UCSD-AML1 (cell line): ENCODE measurements at regions not wholly inside any gene's neighbourhood (a gene's known extent, or its start where the extent isn't known, plus 50 kb on each side); places are given as distances from the start of the nearest gene placed in this dataset.
"Not testable (repeated sequence)": the region's sequence is repeated elsewhere in the genome, so short reads cannot be mapped to it uniquely, and the experiment has no call there.

Experiments
- DNase-seq: peaks from one replicate; lab custom pipeline; 2025; ENCODE audit not compliant: unreplicated experiment; lab: John Stamatoyannopoulos, UW

GRCh38 chr5:100249884-100250269 is 285.3 kb upstream of the FAM174A start:
- no peak for DNase-seq

GRCh38 chr5:100249211-100249883 is 285.8 kb upstream of the FAM174A start:
- no peak for DNase-seq

DNA sequence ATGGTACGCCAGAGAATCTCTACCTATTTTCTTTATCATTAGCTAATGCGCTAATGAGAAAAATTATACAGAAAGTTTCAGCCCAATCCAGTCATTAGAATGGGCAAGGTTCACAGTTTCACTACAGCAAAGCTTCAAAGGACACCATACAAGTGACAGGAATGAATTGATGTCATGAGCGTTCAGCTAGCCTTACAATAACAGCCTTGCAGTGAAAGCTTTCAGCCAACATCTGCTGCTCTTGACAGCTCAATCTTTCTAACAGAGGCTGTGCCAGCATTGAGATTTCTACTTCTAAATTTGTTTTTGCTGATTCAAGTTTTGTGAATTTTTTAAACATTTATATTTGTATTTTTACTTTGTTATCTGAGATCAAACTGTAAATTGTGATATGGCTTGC is 302.4 kb upstream of the FAM174A start:
- no peak for DNase-seq

GRCh38 chr5:100188778-100189177 is 346.4 kb upstream of the FAM174A start:
- no peak for DNase-seq

DNA sequence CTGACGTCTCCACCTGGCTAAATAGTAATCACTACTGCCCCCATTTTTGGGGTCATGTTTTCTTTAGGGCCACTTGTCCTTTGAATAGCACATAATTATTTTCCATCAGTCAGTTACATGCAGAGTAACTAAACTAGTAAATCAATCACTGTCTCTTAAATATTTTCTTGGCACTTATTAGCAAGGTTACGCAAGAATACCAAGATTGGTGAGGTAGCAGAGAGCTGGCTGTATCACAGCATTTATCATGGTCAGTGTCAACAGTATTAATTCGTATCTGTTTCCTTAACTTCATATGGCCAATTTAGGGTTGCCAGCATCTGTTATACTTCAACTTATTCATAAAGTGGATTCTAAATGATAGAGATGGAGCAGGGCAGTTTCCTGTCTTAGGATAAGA is 346.8 kb upstream of the FAM174A start:
- DNase-seq, result no peak

DNA sequence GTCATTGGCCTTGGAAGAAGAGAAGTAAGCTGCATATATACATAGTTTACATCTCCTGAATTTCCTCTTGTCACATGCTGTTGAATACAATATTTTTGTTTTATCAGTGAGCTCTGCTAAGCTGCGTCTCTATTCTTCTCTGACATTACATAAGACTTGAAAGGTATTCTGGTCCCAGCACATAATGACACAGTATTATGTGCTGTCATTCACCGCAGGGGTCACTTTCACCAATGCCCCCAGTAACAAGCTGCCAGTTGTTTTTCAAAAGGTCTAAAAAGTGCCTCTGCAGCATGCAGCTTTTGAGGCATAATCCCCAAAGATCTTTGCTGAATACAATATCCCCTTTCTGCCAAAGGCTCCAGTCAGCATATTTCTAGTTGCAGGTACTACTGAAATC is 349.0 kb upstream of the FAM174A start:
- no peak for DNase-seq

DNA sequence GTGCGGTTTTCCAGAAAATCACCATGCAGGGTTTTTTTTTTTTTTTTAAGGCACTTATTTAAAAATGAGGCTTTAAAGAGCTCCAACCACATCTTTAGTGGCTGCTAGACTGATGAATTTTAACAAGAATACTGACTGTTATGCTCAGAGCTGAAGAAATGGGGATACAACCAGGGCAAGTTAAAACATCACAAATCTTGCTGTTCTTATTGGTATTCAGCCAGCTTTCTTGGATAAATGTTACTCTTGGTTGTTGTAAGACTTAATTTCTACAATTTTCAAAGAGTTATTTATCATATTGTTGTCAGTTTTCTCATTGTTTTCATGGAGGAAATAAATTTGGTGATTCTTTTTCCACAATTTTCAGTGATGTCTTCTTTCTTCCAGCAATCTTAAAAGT is 352.8 kb upstream of the FAM174A start:
- no peak for DNase-seq

GRCh38 chr5:100175346-100175745 is 359.8 kb upstream of the FAM174A start:
- no peak for DNase-seq

DNA sequence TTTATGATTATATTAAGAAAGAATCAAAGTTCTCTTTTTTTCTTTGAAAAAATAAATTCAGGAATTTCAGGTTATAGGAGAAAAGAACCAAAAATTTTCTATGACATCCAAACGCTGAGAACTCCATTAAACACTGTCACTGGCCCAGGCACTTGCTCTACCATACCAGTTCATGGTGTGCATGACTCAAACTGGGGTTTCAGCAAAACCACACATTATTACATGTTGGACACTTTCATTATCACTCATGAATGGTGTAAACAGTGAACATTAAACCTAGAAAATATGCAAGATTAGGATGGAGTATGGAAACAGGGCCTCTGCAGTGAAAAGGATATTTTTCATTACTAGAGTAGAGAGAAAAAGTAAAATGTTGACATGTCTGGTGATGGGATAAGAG is 369.9 kb upstream of the FAM174A start:
- no peak for DNase-seq

DNA sequence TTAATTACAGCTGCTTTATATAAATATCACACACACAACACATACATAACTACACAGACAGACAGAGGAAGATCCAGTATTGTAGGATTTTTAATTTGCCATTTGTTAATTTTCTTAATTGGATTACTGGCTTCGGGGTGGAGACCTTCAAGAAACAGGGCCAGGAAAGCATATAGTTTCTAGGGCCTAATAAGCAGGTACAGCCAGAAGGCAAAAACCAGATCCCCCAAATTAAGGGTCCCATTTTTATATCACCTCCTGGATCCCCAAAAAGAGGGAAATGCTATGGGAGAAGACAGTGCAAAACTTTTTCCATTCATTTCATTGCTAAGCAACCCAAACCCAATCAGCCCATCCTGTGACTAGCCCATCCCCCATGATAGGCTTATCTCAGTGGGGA is 373.3 kb upstream of the FAM174A start:
- no peak for DNase-seq

DNA sequence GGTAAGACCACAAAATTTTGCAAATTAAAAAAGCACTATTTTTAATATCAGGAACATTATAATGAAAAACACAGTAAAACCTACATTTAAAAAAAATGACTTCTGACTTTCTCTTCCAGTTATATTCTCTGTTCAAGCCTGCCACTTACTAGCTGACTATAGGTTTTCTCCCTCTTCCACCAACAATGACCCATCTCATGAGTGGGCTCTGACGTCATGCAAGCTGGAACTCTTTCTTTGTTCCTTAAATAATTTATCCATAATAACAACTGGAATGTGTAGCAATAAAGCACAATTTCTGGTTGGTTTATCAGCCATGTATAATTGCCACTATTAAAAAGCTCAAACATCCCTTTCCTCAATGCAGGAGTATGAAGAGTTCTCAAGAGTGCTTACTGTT is 378.1 kb upstream of the FAM174A start:
- no peak for DNase-seq

DNA sequence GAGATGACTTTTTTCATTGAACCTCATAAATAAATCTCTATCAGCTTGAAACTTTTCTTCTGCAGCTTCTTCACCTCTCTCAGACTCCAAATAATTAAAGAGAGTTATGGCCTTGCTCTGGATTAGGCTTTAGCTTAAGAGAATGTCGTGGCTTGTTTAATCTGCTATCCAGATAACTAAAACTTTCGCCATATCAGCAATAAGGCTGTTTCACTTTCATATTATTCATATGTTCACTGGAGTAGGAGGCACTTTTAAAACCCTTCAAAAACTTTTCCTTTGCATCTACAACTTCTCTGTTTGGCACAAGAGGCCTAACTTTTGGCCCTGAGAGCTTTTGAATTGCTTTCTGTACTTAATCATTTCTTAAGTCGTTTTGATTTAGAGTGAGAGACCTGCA is 386.9 kb upstream of the FAM174A start:
- no peak for DNase-seq

DNA sequence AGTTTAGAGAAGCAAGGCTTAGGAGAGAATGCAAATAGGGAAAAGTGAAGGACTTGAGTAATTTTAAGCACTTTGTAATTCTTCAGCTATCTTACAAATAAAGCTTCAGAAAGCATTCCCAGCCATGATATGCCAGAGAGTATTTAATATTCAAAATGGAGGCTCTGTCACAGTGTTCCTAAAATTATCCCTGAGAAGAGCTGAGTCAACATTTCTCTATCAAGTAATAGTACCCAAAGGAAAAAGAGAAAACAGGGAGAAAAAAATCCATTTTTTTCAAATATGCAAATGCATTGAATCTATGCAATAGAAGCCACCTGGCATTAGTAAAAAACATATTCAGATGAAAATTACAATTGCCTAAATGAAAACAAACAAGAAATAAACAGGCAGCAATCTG is 392.6 kb upstream of the FAM174A start:
- DNase-seq, result no peak

DNA sequence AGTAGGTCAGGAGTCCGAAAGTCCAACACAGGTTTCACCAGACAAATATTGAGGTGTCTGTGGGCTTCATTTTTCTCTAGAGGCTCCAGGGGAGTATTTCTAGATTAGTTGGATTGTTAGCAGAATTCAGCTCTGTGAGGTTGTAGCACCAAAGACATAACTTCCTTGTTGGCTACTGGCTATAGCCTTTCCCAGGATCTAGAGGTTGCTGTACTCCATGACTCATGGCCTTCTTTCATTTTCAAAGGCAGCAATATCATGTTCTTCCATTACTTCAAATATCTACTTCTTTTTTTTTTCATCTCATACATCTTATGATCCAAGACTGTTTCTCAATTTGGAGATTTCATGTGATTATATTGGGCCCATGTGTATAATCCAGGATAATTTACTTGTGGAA is 404.0 kb upstream of the FAM174A start:
- DNase-seq, result no peak

DNA sequence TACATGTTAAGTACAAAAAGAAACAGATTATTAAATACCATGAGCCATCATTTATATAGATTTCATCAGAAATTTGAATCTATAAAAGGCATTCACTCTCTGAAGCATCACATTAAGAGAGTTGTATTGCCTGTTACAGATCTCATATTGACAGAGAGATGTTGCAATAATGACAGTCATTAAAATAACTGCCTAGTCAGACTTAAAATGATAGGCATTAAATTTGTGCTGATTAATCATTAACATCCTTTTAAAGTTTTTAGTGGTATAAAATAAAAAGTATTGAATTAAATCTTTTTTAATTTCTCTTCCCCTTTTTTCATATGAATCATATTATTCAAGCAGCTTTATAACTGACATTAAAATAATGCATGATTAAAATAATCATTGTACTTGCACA is 404.9 kb upstream of the FAM174A start:
- DNase-seq, result no peak

GRCh38 chr5:100119903-100120302 is 415.3 kb upstream of the FAM174A start:
- no peak for DNase-seq

DNA sequence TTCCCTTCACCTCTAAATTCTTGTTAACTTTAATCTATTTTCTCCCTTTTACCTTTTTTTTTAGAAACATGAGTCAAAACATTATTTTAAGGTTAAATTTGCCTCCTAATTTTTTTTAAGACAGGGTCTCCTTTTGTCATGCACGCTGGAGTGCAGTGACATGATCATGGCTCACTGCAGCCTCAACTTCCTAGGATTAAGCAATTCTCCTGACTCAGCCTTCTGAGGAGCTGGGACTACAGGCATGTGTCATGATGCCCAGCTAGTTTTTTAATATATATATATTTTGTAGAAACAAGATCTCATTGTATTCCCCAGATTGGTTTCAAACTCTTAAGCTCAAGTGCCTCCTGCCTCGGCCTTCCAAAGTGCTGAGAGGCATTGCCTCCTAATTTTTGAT is 424.7 kb upstream of the FAM174A start:
- no peak for DNase-seq

DNA sequence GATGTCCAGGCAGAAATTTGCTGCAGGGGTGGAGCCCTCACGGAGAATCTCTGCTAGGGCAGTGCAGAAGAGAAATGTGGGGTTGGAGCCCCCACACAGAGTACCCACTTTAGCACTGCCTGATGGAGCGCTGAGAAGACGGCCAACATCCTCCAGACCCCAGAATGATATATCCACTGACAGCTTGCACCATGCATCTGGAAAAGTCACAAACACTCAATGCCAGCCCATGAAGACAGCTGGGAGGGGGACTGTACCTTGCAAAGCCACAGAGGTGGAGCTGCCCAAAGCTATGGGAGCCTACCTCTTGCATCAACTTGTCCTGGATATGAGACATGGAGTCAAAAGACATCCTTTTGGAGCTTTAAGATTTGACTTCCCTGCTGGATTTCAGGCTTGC is 426.3 kb upstream of the FAM174A start:
- DNase-seq, result no peak

DNA sequence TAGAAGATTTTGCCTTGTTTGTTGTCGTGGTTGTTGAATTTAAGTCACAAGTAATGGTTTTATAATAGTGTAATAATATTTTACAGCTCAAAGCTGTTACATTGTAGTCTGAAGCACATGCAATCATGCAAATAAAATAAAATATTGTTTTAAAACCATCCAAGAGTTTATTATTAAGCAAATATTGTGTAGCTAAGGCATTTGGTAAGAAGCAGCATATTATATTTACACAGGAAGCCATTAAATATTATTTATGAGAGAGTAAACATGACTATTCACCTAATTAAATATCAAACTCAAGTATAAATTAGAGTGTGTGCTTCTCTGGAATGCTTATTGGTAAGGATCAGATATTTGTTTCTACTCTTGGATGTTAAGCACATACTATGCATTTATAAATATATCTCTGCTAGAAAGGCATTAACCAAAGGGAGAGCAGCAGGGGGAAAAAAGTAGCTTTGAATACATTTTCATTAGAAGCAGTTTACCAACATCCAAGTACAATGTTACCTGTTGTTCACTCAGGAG is 431.5 kb upstream of the FAM174A start:
- not testable (repeated sequence) for DNase-seq

- not testable (repeated sequence) for DNase-seq
Observed at GRCh38 chr5:100101466-100101865, 433.7 kb upstream of the FAM174A start.

DNA sequence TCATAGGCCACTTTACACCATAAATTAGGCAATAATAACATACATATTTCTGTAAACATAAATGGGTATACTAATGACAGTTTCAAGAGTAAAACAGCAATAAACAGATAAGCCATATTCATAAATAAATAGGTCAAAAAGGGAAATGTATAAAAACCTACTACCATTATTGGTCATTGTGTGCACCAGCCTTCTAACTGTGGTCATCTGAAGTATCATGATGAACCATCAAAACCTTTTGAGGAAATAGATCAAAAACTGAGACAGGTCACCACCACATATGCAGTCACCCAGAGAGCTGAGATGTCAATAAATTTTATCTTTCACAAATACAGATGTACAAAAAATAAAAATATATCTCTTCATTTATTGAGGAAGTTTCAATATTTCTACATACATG is 438.8 kb upstream of the FAM174A start:
- not testable (repeated sequence) for DNase-seq

- not testable (repeated sequence) for DNase-seq
Observed at GRCh38 chr5:100080703-100081102, 454.5 kb upstream of the FAM174A start.

DNA sequence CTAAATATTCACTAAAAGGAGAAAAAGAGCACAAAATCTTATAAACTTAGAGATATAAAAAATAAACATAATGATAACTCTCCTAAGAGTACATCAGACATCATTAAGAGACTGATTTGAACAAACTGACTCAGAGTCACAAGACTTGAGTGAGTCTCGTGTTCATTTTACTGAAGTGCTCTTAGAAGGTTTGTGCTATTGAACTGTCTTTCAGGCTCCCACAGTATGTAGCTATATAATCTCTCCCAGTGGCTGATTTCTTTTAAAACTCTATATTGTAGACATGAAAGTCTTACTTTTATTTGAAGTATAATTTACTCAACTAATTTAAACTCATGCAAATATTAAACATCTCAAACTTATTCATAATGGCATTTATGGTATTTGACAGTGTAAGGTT is 456.0 kb upstream of the FAM174A start:
- DNase-seq, result not testable (repeated sequence)
